Esophagus muscularis mucosa (tissue), 3 donors: ENCODE measurements at regions not wholly inside any gene's neighbourhood (a gene's known extent, or its start where the extent isn't known, plus 50 kb on each side); places are given as distances from the start of the nearest gene placed in this dataset.

Source experiments
- CTCF ChIP-seq, 3 experiments: fragments of 200-600 bp in 2 of 3; fragments of 450-650 bp in 1 of 3; sonication (generic) in 2 of 3; IDR thresholded peaks; one replicate each; pipeline ENCODE4 v1.5.1; 2017 to 2019; ENCODE audit warnings: antibody characterized with exemption in 3 of 3, mild to moderate bottlenecking in 2 of 3, moderate library complexity in 1 of 3
- POLR2AphosphoS5 ChIP-seq, 2 donors: sonication (generic); formaldehyde crosslinking; IDR thresholded peaks; one replicate each; pipeline ENCODE4 v1.6.1; 2017; ENCODE audit warnings: antibody characterized with exemption in 2 of 2

GRCh38 chr5:159780246-159780645, 136.0 kb upstream of the ADRA1B start:
- TF ChIP-seq POLR2AphosphoS5 (IDR thresholded peaks at IDR 0.05) (no peak), CTCF (IDR thresholded peaks at IDR 0.05) (no peak)
